ENCODE measurements at regions not wholly inside any gene's neighbourhood (a gene's known extent, or its start where the extent isn't known, plus 50 kb on each side); places are given as distances from the start of the nearest gene placed in this dataset.
A peak's percentile ranks its signal among the peaks of the same experiment; 100 is the strongest.

DNA sequence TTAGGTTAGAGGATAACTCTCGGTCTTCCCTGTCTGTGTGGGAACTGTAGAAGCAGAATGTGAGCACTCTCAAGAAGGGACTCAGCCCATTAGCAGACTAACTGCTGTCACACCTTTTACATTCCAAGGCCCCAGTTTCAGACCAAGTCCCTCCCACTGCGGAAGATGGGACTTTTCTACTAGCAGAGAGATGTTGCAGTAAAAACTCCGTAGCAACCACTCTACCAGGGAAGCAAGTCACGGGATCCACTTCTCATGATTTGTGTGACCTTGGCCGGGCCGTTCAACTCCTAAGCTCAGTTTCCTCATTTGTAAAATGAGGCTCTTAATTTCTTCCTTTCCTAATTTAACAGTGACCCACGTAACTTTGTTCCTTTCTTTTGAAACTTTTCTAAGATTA lies 77.1 kb upstream of the SLC4A11 start:
- POLR2A ChIA-PET = interaction anchor here (0.9 to 4.2 kb wide), 14 partner anchors 10 to 271 kb away, joined by 3 to 37 read pairs (median 4); partner anchors contain the start of genes ITPA, LZTS3, MRPS26 and SLC4A11
- H3K9me3 Mint-ChIP-seq (ENCODE audit: unreplicated experiment) = no peaks in the 10 kb centered on the region
- no peaks in the 10 kb centered on the region for H3K27me3 Mint-ChIP-seq (ENCODE audit: insufficient read depth, unreplicated experiment)
- peaks cover 39% of the 10 kb centered on the region for H3K4me1 Mint-ChIP-seq (ENCODE audit: insufficient read depth, unreplicated experiment)
- peak overlapping the region; percentile 67 for H3K27ac Mint-ChIP-seq (ENCODE audit: low read depth, unreplicated experiment)
- no peak for DNase-seq (ENCODE audit: unreplicated experiment)
- CTCF ChIA-PET = interaction anchor here (0.5 to 7.8 kb wide), 36 partner anchors 11 to 384 kb away, joined by 3 to 192 read pairs (median 4); partner anchors contain the start of genes ITPA and SLC4A11
- H3K36me3 Mint-ChIP-seq (ENCODE audit: insufficient read depth, unreplicated experiment) = peaks cover 27% of the 10 kb centered on the region
- no peak overlapping the region for H3K4me3 Mint-ChIP-seq (ENCODE audit: unreplicated experiment)
- intact Hi-C loops (cut with micrococcal nuclease) = loop anchor here (1.0 to 5.0 kb wide), 3 partner anchors 98 to 261 kb away; no protein-coding TSS in a partner anchor
- no peak for TF ChIP-seq CTCF (IDR thresholded peaks at IDR 0.05; ENCODE audit: unreplicated experiment)
- BruUV-seq (replicated peaks) = no TSS peak

DNA sequence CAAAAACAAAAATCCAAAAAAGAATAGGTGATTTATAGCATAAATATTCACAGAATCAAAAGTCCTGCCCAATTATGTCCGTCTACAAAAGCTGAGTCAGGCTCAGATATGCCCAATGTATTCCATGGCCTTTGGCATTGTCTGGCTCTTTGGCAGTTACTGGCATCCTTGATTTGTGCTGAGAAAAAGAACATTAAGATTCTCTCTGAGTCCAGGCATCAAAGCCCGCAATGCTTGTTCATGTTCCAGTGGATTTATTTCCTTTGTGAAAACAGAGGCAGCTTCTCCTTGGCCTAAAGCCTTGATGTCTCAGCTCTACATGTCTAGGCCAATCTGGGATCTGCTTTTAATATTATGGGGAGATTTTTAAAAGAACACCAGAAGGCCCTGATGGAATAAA lies 76.1 kb upstream of the SLC4A11 start:
- CTCF ChIA-PET = interaction anchor here (0.5 to 7.8 kb wide), 19 partner anchors 10 to 530 kb away, joined by 3 to 192 read pairs (median 5); partner anchors contain the start of gene ITPA

GRCh38 chr20:3314391-3314790 lies 75.4 kb upstream of the SLC4A11 start:
- ChIA-PET POLR2A (interaction anchor here (0.7 to 4.2 kb wide), 30 partner anchors 10 to 890 kb away, joined by 3 to 37 read pairs (median 4); partner anchors contain the start of genes DNAAF9, FASTKD5, ITPA and MRPS26), CTCF (interaction anchor here (0.5 to 7.8 kb wide), 17 partner anchors 11 to 531 kb away, joined by 3 to 192 read pairs (median 5); partner anchors contain the start of genes DNAAF9 and ITPA)
- Mint-ChIP-seq H3K4me1 (ENCODE audit: insufficient read depth, unreplicated experiment) (peaks cover 39% of the 10 kb centered on the region), H3K36me3 (ENCODE audit: insufficient read depth, unreplicated experiment) (peaks cover 34% of the 10 kb centered on the region), H3K9me3 (ENCODE audit: unreplicated experiment) (no peaks in the 10 kb centered on the region), H3K27me3 (ENCODE audit: insufficient read depth, unreplicated experiment) (no peaks in the 10 kb centered on the region), H3K27ac (ENCODE audit: low read depth, unreplicated experiment) (peak overlapping the region; percentile 95), H3K4me3 (ENCODE audit: unreplicated experiment) (peak overlapping the region; percentile 8)
- no peak for TF ChIP-seq CTCF (IDR thresholded peaks at IDR 0.05; ENCODE audit: unreplicated experiment)
- intact Hi-C loops (cut with micrococcal nuclease) = loop anchor here (5.0 kb wide), 1 partner anchor 77 kb away; the partner anchor contains the start of gene SLC4A11
- DNase-seq (ENCODE audit: unreplicated experiment) = no peak
- BruUV-seq (replicated peaks) = no TSS peak

More for the DNA sequence above, 76.1 kb upstream of the SLC4A11 start:
- intact Hi-C loops (cut with micrococcal nuclease) = loop anchor here (5.0 kb wide), 1 partner anchor 198 kb away; no protein-coding TSS in a partner anchor
- Mint-ChIP-seq H3K4me3 (ENCODE audit: unreplicated experiment) (no peak overlapping the region), H3K27me3 (ENCODE audit: insufficient read depth, unreplicated experiment) (no peaks in the 10 kb centered on the region), H3K36me3 (ENCODE audit: insufficient read depth, unreplicated experiment) (peaks cover 34% of the 10 kb centered on the region), H3K4me1 (ENCODE audit: insufficient read depth, unreplicated experiment) (peaks cover 39% of the 10 kb centered on the region), H3K27ac (ENCODE audit: low read depth, unreplicated experiment) (peak overlapping the region; percentile 95), H3K9me3 (ENCODE audit: unreplicated experiment) (no peaks in the 10 kb centered on the region)
- POLR2A ChIA-PET = interaction anchor here (0.6 to 4.2 kb wide), 32 partner anchors 8 to 889 kb away, joined by 3 to 37 read pairs (median 4); partner anchors contain the start of genes DNAAF9, FASTKD5, ITPA and MRPS26
- BruUV-seq (replicated peaks) = no TSS peak
- TF ChIP-seq CTCF (IDR thresholded peaks at IDR 0.05; ENCODE audit: unreplicated experiment) = no peak
- DNase-seq (ENCODE audit: unreplicated experiment) = peak; percentile 9

DNA sequence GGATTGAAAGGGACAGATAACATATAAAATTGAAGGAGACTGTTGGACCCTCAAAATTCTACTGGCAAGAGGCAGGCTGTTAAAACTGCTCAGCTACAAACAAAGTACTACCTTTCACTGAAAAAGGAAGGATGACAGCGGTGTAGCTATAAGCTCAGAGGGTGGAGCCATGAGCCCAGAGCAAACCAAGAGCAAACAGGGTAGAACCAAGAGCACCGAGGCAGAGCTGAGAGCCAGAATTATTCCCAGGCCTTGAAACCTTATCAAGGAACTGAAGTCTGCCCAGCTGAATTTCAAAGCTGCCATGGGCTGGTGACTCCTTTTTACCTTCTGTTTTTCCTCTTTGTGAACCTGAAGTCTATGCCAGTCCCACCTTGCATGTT lies 74.7 kb upstream of the SLC4A11 start:
- peak overlapping the region; percentile 61 for H3K4me3 Mint-ChIP-seq (ENCODE audit: unreplicated experiment)
- no peak for TF ChIP-seq CTCF (IDR thresholded peaks at IDR 0.05; ENCODE audit: unreplicated experiment)
- H3K27ac Mint-ChIP-seq (ENCODE audit: low read depth, unreplicated experiment) = peak overlapping the region; percentile 95
- no TSS peak for BruUV-seq (replicated peaks)
- DNase-seq (ENCODE audit: unreplicated experiment) = peak; percentile 26
- H3K4me1 Mint-ChIP-seq (ENCODE audit: insufficient read depth, unreplicated experiment) = peaks cover 39% of the 10 kb centered on the region
- no peaks in the 10 kb centered on the region for H3K27me3 Mint-ChIP-seq (ENCODE audit: insufficient read depth, unreplicated experiment)
- H3K36me3 Mint-ChIP-seq (ENCODE audit: insufficient read depth, unreplicated experiment) = peaks cover 38% of the 10 kb centered on the region
- CTCF ChIA-PET = interaction anchor here (0.9 to 7.8 kb wide), 9 partner anchors 27 to 262 kb away, joined by 3 to 192 read pairs (median 11); partner anchors contain the start of genes DNAAF9 and ITPA
- intact Hi-C loops (cut with micrococcal nuclease) = loop anchor here (5.0 kb wide), 1 partner anchor 76 kb away; the partner anchor contains the start of gene SLC4A11
- POLR2A ChIA-PET = interaction anchor here (0.6 to 4.2 kb wide), 20 partner anchors 10 to 268 kb away, joined by 3 to 37 read pairs (median 4); partner anchors contain the start of genes FASTKD5, ITPA, MRPS26 and SLC4A11
- no peaks in the 10 kb centered on the region for H3K9me3 Mint-ChIP-seq (ENCODE audit: unreplicated experiment)

Data from MCF 10A (cell line).